Gastrocnemius medialis (tissue), 4 donors: ENCODE measurements at regions not wholly inside any gene's neighbourhood (a gene's known extent, or its start where the extent isn't known, plus 50 kb on each side); places are given as distances from the start of the nearest gene placed in this dataset.
"Not testable (repeated sequence)": the region's sequence is repeated elsewhere in the genome, so short reads cannot be mapped to it uniquely, and the experiment has no call there.

Experiments
- ATAC-seq, 2 donors: fragments of 150-250 bp; one replicate each; pipeline ENCODE4 v1.9.1; 2016
- DNase-seq, 2 donors: peaks; one replicate each; pipeline ENCODE4 v3.0.0-alpha.2; 2019
- H3K27ac ChIP-seq, 4 donors: fragments of 200-600 bp; sonication (generic); 1 replicate in 1 of 4; 2 replicates in 3 of 4; pipeline ENCODE4 v1.5.1; 2016 to 2018; ENCODE audit warnings: mild to moderate bottlenecking in 2 of 4, moderate library complexity in 1 of 4
- H3K27me3 ChIP-seq, 3 donors: fragments of 200-600 bp; sonication (generic) in 2 of 3; 1 replicate in 1 of 3; 2 replicates in 2 of 3; pipeline versions ENCODE4 v1.5.1 to v1.6.0; 2016 to 2019; ENCODE audit warnings: mild to moderate bottlenecking in 1 of 3, moderate library complexity in 1 of 3
- H3K36me3 ChIP-seq, 2 donors: fragments of 200-600 bp; sonication (generic) in 1 of 2; one replicate each; pipeline ENCODE4 v1.5.1; 2017 to 2018
- H3K4me1 ChIP-seq, 2 donors: fragments of 200-600 bp; sonication (generic) in 1 of 2; one replicate each; pipeline ENCODE4 v1.5.1; 2016 to 2017; ENCODE audit warnings: mild to moderate bottlenecking in 2 of 2
- H3K4me3 ChIP-seq, 4 donors: fragments of 200-600 bp; sonication (generic) in 3 of 4; 1 replicate in 1 of 4; 2 replicates in 3 of 4; pipeline ENCODE4 v1.5.1; 2016 to 2019; ENCODE audit warnings: mild to moderate bottlenecking in 2 of 4
- H3K9me3 ChIP-seq, 3 donors: fragments of 200-600 bp; sonication (generic) in 2 of 3; 1 replicate in 1 of 3; 2 replicates in 2 of 3; pipeline ENCODE4 v1.5.1; 2016 to 2019
- CTCF ChIP-seq, 5 experiments: fragments of 450-650 bp in 3 of 5; fragments of 200-600 bp in 2 of 5; sonication (generic) in 2 of 5; IDR thresholded peaks in 4 of 5; conservative IDR thresholded peaks in 1 of 5; 1 replicate in 4 of 5; 2 replicates in 1 of 5; pipeline ENCODE4 v1.5.1; 2016 to 2019; ENCODE audit warnings: antibody characterized with exemption in 5 of 5, mild to moderate bottlenecking in 3 of 5, moderate library complexity in 3 of 5
- POLR2A ChIP-seq, 2 donors: fragments of 450-650 bp; IDR thresholded peaks; one replicate each; pipeline ENCODE4 v1.6.1; 2017; ENCODE audit warnings: antibody characterized with exemption in 2 of 2, mild to moderate bottlenecking in 2 of 2, moderate library complexity in 2 of 2
- in situ Hi-C, 4 donors: fragments of 200-750 bp; cut with MboI; loops; one replicate each; pipeline versions ENCODE4 v1.15.0 to v1.8.0; 2017; ENCODE audit warnings: low sequenced_read_pairs in 4 of 4
- intact Hi-C: fragments of 100-400 bp; cut with DNase I; formaldehyde crosslinking; loops from one replicate; pipeline ENCODE4 v1.15.1; 2023; ENCODE audit warnings: low total_unique reads

GRCh38 chr5:89823046-89823445, 586.5 kb downstream of the CETN3 start:
- in situ Hi-C loops (no loop called here), intact Hi-C loops (no loop called here)
- Histone ChIP-seq H3K36me3 (no peaks in the 10 kb centered on the region), H3K4me3 (no peak overlapping the region), H3K27me3 (no peaks in the 10 kb centered on the region), H3K4me1 (no peaks in the 10 kb centered on the region), H3K9me3 (no peaks in the 10 kb centered on the region), H3K27ac (no peak overlapping the region)
- ATAC-seq, result no peak
- no peak for TF ChIP-seq POLR2A (IDR thresholded peaks at IDR 0.05)
- TF ChIP-seq CTCF (IDR thresholded peaks at IDR 0.05 in 4 of 5, conservative IDR thresholded peaks at IDR 0.05 in 1 of 5), result no peak
- no peak for DNase-seq

GRCh38 chr5:89817841-89818240, 591.7 kb downstream of the CETN3 start:
- intact Hi-C loops, result no loop called here

GRCh38 chr5:89816038-89816437, 593.5 kb downstream of the CETN3 start:
- ATAC-seq, result no peak
- H3K27ac ChIP-seq, result no peak overlapping the region
- no peaks in the 10 kb centered on the region for H3K4me1 ChIP-seq
- no peak for DNase-seq
- no peak for TF ChIP-seq POLR2A (IDR thresholded peaks at IDR 0.05)
- TF ChIP-seq CTCF (IDR thresholded peaks at IDR 0.05 in 4 of 5, conservative IDR thresholded peaks at IDR 0.05 in 1 of 5), result no peak
- intact Hi-C loops, result no loop called here
- H3K4me3 ChIP-seq, result no peak overlapping the region
- no peaks in the 10 kb centered on the region for H3K27me3 ChIP-seq
- H3K9me3 ChIP-seq, result no peaks in the 10 kb centered on the region
- H3K36me3 ChIP-seq, result no peaks in the 10 kb centered on the region
- in situ Hi-C loops, result no loop called here

More at GRCh38 chr5:89817841-89818240, 591.7 kb downstream of the CETN3 start:
- no peak for DNase-seq
- Histone ChIP-seq H3K4me1 (no peaks in the 10 kb centered on the region), H3K36me3 (no peaks in the 10 kb centered on the region), H3K27me3 (no peaks in the 10 kb centered on the region), H3K27ac (no peak overlapping the region), H3K4me3 (no peak overlapping the region), H3K9me3 (no peaks in the 10 kb centered on the region)
- no peak for TF ChIP-seq CTCF (IDR thresholded peaks at IDR 0.05 in 4 of 5, conservative IDR thresholded peaks at IDR 0.05 in 1 of 5)
- TF ChIP-seq POLR2A (IDR thresholded peaks at IDR 0.05), result no peak
- ATAC-seq, result no peak
- in situ Hi-C loops, result no loop called here

- H3K4me3 ChIP-seq, H3K27me3 ChIP-seq, H3K27ac ChIP-seq, in situ Hi-C loops, H3K9me3 ChIP-seq, H3K36me3 ChIP-seq, DNase-seq, H3K4me1 ChIP-seq, intact Hi-C loops, ATAC-seq: not testable (repeated sequence)
Observed at GRCh38 chr5:89800735-89801134, 608.8 kb downstream of the CETN3 start.

DNA sequence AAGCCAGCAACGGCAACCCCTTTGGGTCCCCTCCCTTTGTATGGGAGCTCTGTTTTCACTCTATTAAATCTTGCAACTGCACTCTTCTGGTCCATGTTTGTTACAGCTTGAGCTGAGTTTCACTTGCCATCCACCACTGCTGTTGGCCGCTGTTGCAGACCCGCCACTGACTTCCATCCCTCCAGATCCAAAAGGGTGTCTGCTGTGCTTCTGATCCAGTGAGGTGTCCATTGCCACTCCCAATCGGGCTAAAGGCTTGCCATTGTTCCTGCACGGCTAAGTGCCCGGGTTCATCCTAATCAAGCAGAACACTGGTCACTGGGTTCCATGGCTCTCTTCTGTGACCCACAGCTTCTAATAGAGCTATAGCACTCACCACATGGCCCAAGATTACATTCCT, 615.1 kb downstream of the CETN3 start:
- ATAC-seq, intact Hi-C loops: not testable (repeated sequence)

GRCh38 chr5:89779734-89780133, 629.8 kb downstream of the CETN3 start:
- H3K27ac ChIP-seq, H3K36me3 ChIP-seq, in situ Hi-C loops, ATAC-seq, H3K4me3 ChIP-seq, H3K4me1 ChIP-seq, H3K27me3 ChIP-seq, H3K9me3 ChIP-seq, DNase-seq, intact Hi-C loops: not testable (repeated sequence)

More for the DNA sequence above, 615.1 kb downstream of the CETN3 start:
- H3K36me3 ChIP-seq, in situ Hi-C loops, H3K4me3 ChIP-seq, H3K27ac ChIP-seq, H3K4me1 ChIP-seq, H3K9me3 ChIP-seq, H3K27me3 ChIP-seq, DNase-seq: not testable (repeated sequence)
